KMS-11 (cell line): ENCODE measurements at regions not wholly inside any gene's neighbourhood (a gene's known extent, or its start where the extent isn't known, plus 50 kb on each side); places are given as distances from the start of the nearest gene placed in this dataset.
"Not testable (repeated sequence)": the region's sequence is repeated elsewhere in the genome, so short reads cannot be mapped to it uniquely, and the experiment has no call there.

ENCODE experiments used
- H2AFZ ChIP-seq: fragments of 200-600 bp; sonication (generic); 2 replicates; pipeline ENCODE4 v1.6.1; 2016; ENCODE audit warnings: antibody characterized with exemption, mixed run types, low read depth
- H3K27ac ChIP-seq: fragments of 200-600 bp; sonication (generic); 2 replicates; pipeline ENCODE4 v1.6.1; 2016; ENCODE audit warnings: mild to moderate bottlenecking, mixed run types
- H3K27me3 ChIP-seq: fragments of 200-600 bp; sonication (generic); 2 replicates; pipeline ENCODE4 v1.6.1; 2017; ENCODE audit warnings: mild to moderate bottlenecking, low read depth, mixed run types, moderate library complexity; ENCODE audit not compliant: insufficient read depth
- H3K36me3 ChIP-seq: fragments of 200-600 bp; sonication (generic); 2 replicates; pipeline ENCODE4 v1.6.1; 2017; ENCODE audit warnings: mild to moderate bottlenecking, mixed run types; ENCODE audit not compliant: insufficient read depth
- H3K4me1 ChIP-seq: fragments of 200-600 bp; sonication (generic); 2 replicates; pipeline ENCODE4 v1.6.1; 2016; ENCODE audit warnings: mild to moderate bottlenecking, low read depth, mixed run types; ENCODE audit not compliant: poor library complexity, severe bottlenecking
- H3K4me2 ChIP-seq: fragments of 200-600 bp; sonication (generic); 2 replicates; pipeline ENCODE4 v1.7.0; 2016; ENCODE audit warnings: mild to moderate bottlenecking, mixed run types
- H3K4me3 ChIP-seq: fragments of 200-600 bp; sonication (generic); IDR thresholded peaks from 2 replicates; pipeline ENCODE4 v1.6.1; 2017; ENCODE audit warnings: low read depth, low read length, mixed read lengths; ENCODE audit not compliant: insufficient read depth
- H3K79me2 ChIP-seq: fragments of 200-600 bp; sonication (generic); 2 replicates; pipeline ENCODE4 v1.6.1; 2016; ENCODE audit warnings: low read depth, mixed run types; ENCODE audit not compliant: insufficient read depth
- H3K9ac ChIP-seq: fragments of 200-600 bp; sonication (generic); 2 replicates; pipeline ENCODE4 v1.6.1; 2016; ENCODE audit warnings: mild to moderate bottlenecking, mixed run types
- H4K20me1 ChIP-seq: fragments of 200-600 bp; sonication (generic); 2 replicates; pipeline ENCODE4 v1.6.1; 2016; ENCODE audit warnings: mild to moderate bottlenecking, mixed run types; ENCODE audit not compliant: insufficient read depth
- TF ChIP-seq, protein P1 (sequence below): fragments of 200-600 bp; sonication (generic); conservative IDR thresholded peaks from 2 replicates; pipeline ENCODE4 v1.6.1; 2017; ENCODE audit warnings: low read depth, mild to moderate bottlenecking, antibody characterized with exemption, low read length, moderate library complexity, mixed read lengths

DNA sequence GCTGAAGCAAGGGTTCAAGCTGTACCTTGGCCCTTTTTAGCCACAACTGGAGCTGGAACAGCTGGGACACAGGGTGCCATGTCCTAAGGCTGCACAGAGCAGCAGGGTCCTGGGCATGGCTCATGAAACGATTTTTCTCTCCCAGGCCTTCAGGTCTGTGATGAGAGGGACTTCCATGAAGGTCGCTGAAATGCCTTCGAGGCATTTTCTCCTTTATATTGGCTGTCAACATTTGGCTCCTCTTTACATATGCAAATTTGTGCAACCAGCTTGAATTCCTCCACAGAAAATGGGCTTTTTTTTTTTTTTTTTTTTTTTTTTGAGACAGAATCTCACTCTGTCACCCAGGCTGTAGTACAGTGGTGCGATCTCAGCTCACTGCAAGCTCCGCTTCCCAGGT, 430.8 kb downstream of the PCDH11X start:
- Histone ChIP-seq H2AFZ (no peak overlapping the region), H3K27me3 (no peaks in the 10 kb centered on the region)
- TF ChIP-seq, protein P1, sequence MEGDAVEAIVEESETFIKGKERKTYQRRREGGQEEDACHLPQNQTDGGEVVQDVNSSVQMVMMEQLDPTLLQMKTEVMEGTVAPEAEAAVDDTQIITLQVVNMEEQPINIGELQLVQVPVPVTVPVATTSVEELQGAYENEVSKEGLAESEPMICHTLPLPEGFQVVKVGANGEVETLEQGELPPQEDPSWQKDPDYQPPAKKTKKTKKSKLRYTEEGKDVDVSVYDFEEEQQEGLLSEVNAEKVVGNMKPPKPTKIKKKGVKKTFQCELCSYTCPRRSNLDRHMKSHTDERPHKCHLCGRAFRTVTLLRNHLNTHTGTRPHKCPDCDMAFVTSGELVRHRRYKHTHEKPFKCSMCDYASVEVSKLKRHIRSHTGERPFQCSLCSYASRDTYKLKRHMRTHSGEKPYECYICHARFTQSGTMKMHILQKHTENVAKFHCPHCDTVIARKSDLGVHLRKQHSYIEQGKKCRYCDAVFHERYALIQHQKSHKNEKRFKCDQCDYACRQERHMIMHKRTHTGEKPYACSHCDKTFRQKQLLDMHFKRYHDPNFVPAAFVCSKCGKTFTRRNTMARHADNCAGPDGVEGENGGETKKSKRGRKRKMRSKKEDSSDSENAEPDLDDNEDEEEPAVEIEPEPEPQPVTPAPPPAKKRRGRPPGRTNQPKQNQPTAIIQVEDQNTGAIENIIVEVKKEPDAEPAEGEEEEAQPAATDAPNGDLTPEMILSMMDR, result no peak

DNA sequence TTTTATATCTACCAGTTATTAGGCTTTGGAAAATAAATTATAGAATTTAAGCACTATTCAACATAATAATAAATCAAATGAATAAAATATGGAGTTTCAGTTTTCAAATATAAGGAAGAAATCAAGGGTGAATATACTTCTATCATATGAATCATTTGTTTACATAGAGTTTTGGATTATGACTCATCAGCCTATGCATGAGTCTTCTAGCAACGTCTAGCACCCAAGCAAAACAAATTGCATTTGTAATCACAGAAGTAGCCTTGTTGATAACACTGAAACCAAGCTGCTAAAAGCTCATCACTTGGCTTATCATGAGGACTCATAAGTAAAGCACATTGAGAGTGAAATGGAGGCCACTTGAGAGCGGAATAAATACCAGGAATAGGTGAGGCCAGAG, 434.6 kb downstream of the PCDH11X start:
- Histone ChIP-seq H3K36me3 (no peaks in the 10 kb centered on the region), H3K4me3 (no peak overlapping the region)
- TF ChIP-seq, protein P1, result no peak

More for the DNA sequence above, 430.8 kb downstream of the PCDH11X start:
- H3K9ac ChIP-seq, result no peak overlapping the region
- H3K4me1 ChIP-seq, result no peaks in the 10 kb centered on the region
- no peaks in the 10 kb centered on the region for H3K36me3 ChIP-seq
- no peaks in the 10 kb centered on the region for H3K79me2 ChIP-seq
- no peak overlapping the region for H3K27ac ChIP-seq
- no peak overlapping the region for H3K4me3 ChIP-seq
- H3K4me2 ChIP-seq, result no peak overlapping the region
- H4K20me1 ChIP-seq, result no peaks in the 10 kb centered on the region

DNA sequence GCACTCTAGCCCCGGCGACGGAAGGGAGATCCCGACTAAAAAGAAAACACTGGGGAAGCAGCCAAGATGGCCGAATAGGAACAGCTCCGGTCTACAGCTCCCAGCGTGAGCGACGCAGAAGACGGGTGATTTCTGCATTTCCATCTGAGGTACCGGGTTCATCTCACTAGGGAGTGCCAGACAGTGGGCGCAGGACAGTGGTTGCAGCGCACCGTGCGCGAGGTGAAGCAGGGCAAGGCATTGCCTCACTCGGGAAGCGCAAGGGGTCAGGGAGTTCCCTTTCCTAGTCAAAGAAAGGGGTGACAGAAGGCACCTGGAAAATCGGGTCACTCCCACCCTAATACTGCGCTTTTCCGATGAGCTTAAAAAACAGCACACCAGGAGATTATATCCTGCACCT, 435.8 kb downstream of the PCDH11X start:
- not testable (repeated sequence) for H3K27me3 ChIP-seq, H4K20me1 ChIP-seq, H3K9ac ChIP-seq, H3K36me3 ChIP-seq, H3K79me2 ChIP-seq, H2AFZ ChIP-seq, H3K4me1 ChIP-seq, H3K27ac ChIP-seq, H3K4me3 ChIP-seq, H3K4me2 ChIP-seq

More for the DNA sequence above, 434.6 kb downstream of the PCDH11X start:
- no peak overlapping the region for H2AFZ ChIP-seq
- no peaks in the 10 kb centered on the region for H3K4me1 ChIP-seq
- H3K9ac ChIP-seq, result no peak overlapping the region
- no peaks in the 10 kb centered on the region for H4K20me1 ChIP-seq
- no peaks in the 10 kb centered on the region for H3K79me2 ChIP-seq
- H3K27ac ChIP-seq, result no peak overlapping the region
- H3K4me2 ChIP-seq, result no peak overlapping the region
- H3K27me3 ChIP-seq, result no peaks in the 10 kb centered on the region

DNA sequence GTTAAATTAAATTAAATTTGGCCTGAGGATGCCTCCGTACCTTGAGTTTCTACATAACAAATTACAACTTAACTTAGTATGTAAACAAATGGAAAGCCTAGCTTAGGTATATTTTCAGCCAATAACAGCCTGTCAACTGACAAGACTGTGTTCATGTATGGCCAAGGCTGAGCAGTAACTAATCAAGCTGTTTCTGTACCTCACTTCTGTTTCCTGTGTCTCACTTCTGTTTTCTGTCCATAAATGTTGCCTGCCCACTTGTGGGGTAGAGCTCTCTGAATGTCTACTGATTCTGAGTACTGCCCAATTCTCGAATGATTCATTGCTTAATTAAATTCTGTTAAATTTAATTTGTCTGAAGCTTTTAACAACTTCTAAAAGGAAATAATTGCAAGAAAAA, 445.2 kb downstream of the PCDH11X start:
- H3K79me2 ChIP-seq, result no peaks in the 10 kb centered on the region
- no peak overlapping the region for H3K4me3 ChIP-seq
- no peaks in the 10 kb centered on the region for H3K27me3 ChIP-seq
- no peak overlapping the region for H2AFZ ChIP-seq
- H4K20me1 ChIP-seq, result no peaks in the 10 kb centered on the region
- H3K9ac ChIP-seq, result no peak overlapping the region
- TF ChIP-seq, protein P1, result no peak
- H3K27ac ChIP-seq, result no peak overlapping the region
- no peaks in the 10 kb centered on the region for H3K36me3 ChIP-seq
- no peaks in the 10 kb centered on the region for H3K4me1 ChIP-seq
- no peak overlapping the region for H3K4me2 ChIP-seq

DNA sequence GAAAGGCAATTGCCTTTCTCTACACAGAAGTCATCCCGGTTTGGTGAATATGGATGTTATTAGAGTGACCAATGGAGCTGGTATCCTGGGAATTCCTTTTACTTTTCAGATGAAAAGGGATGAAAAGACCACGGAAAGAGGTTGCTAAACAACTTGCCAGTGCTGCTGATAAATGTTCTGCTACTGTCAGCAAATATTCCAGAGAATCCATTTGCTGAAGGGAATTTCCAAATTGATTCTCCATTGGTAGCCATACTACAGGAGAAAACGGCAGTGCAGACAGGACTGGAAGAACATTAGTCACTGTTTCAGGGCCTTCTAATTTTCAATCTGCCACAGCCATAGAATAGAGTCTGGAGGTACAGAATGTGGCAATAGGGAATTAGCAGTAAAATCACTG, 451.5 kb downstream of the PCDH11X start:
- Histone ChIP-seq H3K79me2 (no peaks in the 10 kb centered on the region), H4K20me1 (no peaks in the 10 kb centered on the region), H3K4me3 (no peak overlapping the region), H3K27me3 (no peaks in the 10 kb centered on the region), H3K36me3 (no peaks in the 10 kb centered on the region), H3K9ac (no peak overlapping the region), H2AFZ (no peak overlapping the region), H3K4me2 (no peak overlapping the region), H3K4me1 (no peaks in the 10 kb centered on the region), H3K27ac (no peak overlapping the region)
- TF ChIP-seq, protein P1, result no peak
